ENCODE measurements at regions not wholly inside any gene's neighbourhood (a gene's known extent, or its start where the extent isn't known, plus 50 kb on each side); places are given as distances from the start of the nearest gene placed in this dataset.
A peak's percentile ranks its signal among the peaks of the same experiment; 100 is the strongest.

GRCh38 chr11:128407962-128408361 lies 179.4 kb downstream of the ETS1 start:
- no peak for DNase-seq

GRCh38 chr11:128405714-128406662 lies 181.4 kb downstream of the ETS1 start:
- peak; percentile 76 for DNase-seq

DNA sequence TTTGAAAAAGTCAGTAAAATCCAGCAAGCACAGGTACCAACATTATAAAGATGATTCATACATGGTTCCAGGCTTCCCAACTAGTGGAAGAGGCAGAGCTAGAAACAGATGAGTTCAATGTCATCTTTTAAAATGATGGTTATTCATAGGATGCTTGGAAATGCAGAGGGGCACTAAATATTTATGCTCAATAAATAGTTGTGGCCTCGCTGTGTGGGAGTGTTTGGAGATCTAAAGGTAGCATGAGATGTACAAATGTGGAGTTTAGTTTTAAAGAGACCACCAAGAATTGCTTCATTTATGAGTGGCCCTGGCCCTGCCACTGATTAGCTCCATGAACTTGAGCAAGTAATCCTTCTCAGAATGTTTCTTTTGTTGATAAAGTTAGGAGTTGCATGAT lies 182.2 kb downstream of the ETS1 start:
- no peak for DNase-seq

GRCh38 chr11:128404437-128404836 lies 182.9 kb downstream of the ETS1 start:
- DNase-seq: no peak

GRCh38 chr11:128400382-128401203 lies 186.8 kb downstream of the ETS1 start:
- no peak for DNase-seq

DNA sequence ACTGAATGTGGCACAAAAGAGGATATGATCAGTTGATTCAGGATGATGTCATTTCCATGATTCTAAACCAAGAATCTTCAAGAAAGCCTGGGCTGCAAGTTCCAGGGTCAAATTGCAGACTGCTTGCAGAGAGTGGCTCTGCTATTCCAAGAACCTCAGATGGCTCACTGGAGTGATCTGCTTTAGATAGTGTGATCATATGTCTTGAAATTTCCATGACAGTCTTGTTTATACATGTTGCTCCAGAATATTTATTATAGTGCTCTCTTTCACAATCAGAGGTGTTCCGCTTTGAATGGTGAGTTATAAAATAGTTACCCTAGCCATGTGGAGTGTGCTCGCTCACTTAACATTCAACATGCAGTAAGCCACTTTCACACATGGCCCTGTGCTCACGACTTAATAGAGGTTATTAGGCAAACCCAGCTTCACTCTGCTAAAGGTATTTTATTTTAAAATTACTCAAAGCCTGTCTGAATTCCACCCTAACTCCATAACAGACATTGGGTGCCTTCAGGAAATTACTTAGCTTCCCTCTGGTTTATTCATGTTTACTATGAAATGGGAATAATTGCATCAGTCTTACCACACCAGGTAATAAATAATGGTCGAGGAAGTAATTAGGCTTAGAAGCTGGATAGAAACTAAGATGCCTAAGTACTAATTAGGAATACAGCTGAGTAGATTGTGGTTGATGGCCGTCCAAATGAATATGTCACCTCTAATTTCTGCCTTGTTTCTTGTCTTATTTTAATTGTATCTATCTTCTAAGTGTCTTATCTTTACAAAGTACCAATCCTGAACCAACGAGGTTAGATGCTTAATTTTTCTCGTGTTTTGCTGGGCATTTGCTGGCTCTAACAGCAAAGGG lies 187.9 kb downstream of the ETS1 start:
- DNase-seq: no peak

DNA sequence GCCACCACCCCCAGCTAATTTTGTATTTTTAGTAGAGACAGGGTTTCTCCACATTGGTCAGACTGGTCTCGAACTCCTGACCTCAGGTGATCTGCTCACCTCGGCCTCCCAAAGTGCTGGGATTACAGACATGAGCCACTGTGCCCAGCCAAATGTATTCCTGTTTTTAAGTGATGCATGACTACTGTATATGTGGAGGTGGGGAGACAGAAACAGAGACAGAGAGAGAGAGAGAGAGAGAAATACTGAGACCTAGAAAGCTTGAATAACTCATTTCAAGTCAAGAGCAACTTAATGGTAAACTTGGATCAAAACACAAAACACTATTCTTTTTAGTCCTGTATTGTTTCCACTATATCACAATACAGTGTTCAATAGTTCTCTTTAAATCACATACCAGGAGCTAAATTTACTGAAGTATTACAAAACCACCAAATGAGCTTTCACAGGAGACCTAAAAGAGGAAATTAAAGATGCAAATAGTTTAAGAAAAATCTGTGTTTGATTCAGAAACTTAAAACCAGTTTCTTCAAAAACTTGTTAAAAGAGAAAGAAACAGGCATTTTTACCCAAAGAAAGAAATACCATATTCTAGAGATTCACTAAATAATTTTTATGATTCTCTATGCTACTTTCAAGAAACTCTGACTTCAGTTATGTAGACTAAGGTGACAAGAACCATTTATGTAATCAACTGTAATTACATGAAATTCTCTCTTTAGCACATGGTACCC lies 188.7 kb downstream of the ETS1 start:
- DNase-seq: no peak

GRCh38 chr11:128397362-128397761 lies 190.0 kb downstream of the ETS1 start:
- no peak for DNase-seq

- DNase-seq: no peak
These were observed 192.8 kb downstream of the ETS1 start for GRCh38 chr11:128394431-128395089.

DNA sequence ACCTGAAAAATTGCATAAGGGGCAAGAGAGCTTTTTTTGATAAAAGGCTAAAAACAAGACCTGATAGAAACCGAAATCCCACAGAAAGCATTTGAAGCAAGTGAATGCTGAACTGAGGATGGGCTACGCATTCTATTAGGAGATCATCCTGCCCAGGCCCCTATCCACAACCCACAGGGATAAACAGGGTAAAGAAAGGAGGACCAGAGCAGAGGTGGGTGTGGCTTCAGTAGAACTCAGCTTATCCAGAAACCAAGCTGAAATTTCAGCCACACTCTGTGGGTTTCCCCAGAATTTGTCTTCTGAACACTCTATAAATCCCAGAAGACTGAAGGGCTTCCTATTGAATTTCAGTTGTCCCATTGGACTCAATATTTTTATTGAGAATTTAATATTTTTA lies 195.1 kb downstream of the ETS1 start:
- DNase-seq: no peak

- DNase-seq: no peak
These were observed 195.5 kb downstream of the ETS1 start for GRCh38 chr11:128391811-128392210.

GRCh38 chr11:128390246-128390645 lies 197.1 kb downstream of the ETS1 start:
- no peak for DNase-seq

- DNase-seq: no peak
These were observed 197.8 kb downstream of the ETS1 start for GRCh38 chr11:128389461-128389976.

- DNase-seq: no peak
These were observed 199.0 kb downstream of the ETS1 start for GRCh38 chr11:128388206-128388815.

DNA sequence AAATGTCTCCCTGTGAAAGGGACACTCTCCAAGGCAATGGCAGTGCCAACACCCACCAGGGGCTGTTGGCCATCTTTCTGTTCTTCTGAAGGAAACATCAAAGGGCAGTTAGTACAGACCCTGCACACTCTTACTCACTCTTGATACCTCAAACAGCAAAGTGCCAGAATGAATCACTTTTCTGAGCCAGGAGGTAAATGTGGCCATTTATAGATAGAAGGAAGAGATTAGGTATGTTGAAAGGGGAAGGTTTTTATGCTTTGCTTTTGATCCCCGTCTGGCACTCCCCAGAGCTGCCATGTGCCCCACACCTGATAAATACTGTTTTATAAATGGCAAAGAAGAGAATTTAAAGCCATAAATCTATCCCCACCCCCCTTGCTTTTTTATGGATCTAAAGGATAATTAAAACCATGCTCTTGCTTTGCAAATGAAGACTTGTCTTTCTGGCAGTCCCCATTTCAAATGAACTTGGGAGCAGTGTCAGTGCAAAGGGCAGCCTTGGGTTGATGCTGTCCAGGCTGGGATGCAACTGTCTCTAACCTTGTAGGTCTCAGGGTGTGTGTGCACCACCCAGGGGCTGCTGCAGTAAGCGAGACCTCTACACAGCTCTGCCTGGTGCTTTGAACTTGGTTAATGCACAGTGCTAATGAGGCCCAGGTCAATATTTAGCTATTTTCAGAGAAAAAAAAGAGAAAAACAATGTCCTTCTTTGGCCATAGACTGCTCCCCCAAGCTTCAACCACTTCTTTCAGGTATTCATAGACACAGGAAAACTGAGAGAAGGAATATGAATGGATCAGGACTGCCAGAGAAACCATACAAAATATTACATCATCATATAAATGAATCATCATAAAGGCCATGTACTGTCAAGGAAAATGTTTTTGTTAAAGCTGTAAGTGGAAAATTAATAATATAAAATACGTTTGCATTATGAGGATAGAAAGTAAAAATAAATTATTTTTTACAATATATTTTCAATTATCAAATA lies 207.5 kb downstream of the ETS1 start:
- DNase-seq: no peak

DNA sequence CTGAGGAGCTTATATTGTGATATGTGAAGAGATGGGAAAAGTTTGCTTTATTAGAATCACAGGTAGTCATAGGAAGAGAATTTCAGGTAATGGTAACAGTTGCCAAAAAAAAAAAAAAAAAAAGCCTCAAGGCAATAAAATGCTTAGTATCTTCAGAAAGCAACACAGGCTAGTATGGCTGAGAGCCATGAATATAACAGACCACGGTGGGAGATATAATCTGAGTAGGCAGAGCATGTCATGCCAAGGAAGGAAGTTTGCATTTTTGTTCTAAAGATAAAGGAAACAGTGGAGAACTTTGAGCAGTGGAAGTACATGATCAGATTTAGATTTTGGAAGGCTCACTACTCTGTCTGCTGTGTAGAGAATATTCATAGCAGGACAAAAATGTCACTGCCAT lies 211.4 kb downstream of the ETS1 start:
- no peak for DNase-seq

DNA sequence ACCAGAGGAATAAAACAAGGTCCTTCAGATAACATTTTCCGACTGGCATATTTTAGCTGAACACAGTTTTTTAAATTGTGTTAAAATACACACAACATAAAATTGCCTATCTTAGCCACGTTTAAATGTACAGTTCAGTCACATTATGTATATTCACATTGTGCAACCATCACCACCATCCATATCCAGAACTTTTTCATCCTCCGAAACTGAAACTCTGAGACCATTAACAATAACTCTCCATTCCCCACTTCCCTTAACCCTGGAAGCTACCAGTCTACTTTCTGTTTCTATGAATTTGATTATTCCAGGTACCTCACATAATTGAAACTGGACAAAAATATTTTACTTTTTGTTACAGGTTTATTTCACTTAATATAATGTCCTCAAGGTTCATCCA lies 213.3 kb downstream of the ETS1 start:
- no peak for DNase-seq

- no peak for DNase-seq
These were observed 214.4 kb downstream of the ETS1 start for GRCh38 chr11:128372977-128373376.

DNA sequence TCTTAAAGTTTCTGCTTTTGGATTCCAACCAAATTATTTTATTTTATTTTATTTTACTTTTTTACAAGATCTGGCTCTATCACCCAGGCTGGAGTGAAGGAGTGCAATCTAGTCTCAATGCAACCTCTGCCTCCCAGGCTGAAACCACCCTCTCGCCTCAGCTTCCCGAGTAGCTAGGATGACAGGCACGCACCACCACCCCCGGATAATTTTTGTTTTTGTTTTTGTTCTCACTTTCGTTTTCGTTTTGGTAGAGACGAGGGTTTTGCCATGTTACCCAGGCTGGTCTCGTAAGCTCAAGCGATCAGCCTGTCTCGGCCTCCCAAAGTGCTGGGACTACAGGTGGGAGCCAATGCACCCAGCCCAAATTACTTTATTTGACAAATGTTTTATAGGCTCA lies 219.8 kb downstream of the ETS1 start:
- no peak for DNase-seq
